Neural cell (in vitro differentiated cells): ENCODE measurements at regions not wholly inside any gene's neighbourhood (a gene's known extent, or its start where the extent isn't known, plus 50 kb on each side); places are given as distances from the start of the nearest gene placed in this dataset.

Source experiments
- H2AFZ ChIP-seq: fragments of 200-600, 300-800 bp; sonication (generic), shearing (Covaris generic); 2 replicates; pipeline ENCODE4 v1.6.0; 2014; ENCODE audit warnings: low read depth, mild to moderate bottlenecking, antibody characterized with exemption, low read length, moderate library complexity
- H3F3A ChIP-seq: fragments of 200-600 bp; shearing (Covaris generic); 2 replicates; pipeline ENCODE4 v1.6.1; 2016; ENCODE audit warnings: mild to moderate bottlenecking, moderate library complexity, mixed read lengths, antibody characterized with exemption, low read length; ENCODE audit not compliant: insufficient read depth, poor library complexity, severe bottlenecking
- H3K27ac ChIP-seq: fragments of 200-600, 300-800 bp; sonication (generic), shearing (Covaris generic); 2 replicates; pipeline ENCODE4 v1.5.1; 2014; ENCODE audit warnings: mild to moderate bottlenecking, low read length, moderate library complexity
- H3K27me3 ChIP-seq: fragments of 300-800, 200-600 bp; sonication (generic), shearing (Covaris generic); 2 replicates; pipeline ENCODE4 v1.6.0; 2014; ENCODE audit warnings: mild to moderate bottlenecking, low read depth, low read length, moderate library complexity; ENCODE audit not compliant: insufficient read depth
- H3K36me3 ChIP-seq: fragments of 300-800, 200-600 bp; sonication (generic), shearing (Covaris generic); 2 replicates; pipeline ENCODE4 v1.5.1; 2014; ENCODE audit warnings: mild to moderate bottlenecking, antibody characterized with exemption, low read length, moderate library complexity; ENCODE audit not compliant: insufficient read depth
- H3K4me2 ChIP-seq: fragments of 300-800, 200-600 bp; sonication (generic), shearing (Covaris generic); 2 replicates; pipeline ENCODE4 v1.6.0; 2014; ENCODE audit warnings: mild to moderate bottlenecking, low read length
- H3K4me3 ChIP-seq: fragments of 300-800, 200-600 bp; sonication (generic), shearing (Covaris generic); 2 replicates; pipeline ENCODE4 v1.5.1; 2014; ENCODE audit warnings: mild to moderate bottlenecking, low read length, moderate library complexity
- H3K79me2 ChIP-seq: fragments of 200-600 bp; shearing (Covaris generic); replicated peaks from 2 replicates; pipeline ENCODE4 v1.6.0; 2014; ENCODE audit warnings: mild to moderate bottlenecking, low read length, moderate library complexity; ENCODE audit not compliant: insufficient read depth
- H3K9ac ChIP-seq: fragments of 300-800, 200-600 bp; sonication (generic), shearing (Covaris generic); 2 replicates; pipeline ENCODE4 v1.6.1; 2016; ENCODE audit warnings: mild to moderate bottlenecking, low read length, mixed read lengths
- H3K9me2 ChIP-seq: fragments of 200-600 bp; shearing (Covaris generic); 2 replicates; pipeline ENCODE4 v1.6.1; 2016; ENCODE audit warnings: mild to moderate bottlenecking, low read length, mixed read lengths; ENCODE audit not compliant: insufficient read depth
- H3K9me3 ChIP-seq: fragments of 200-600, 300-800 bp; sonication (generic), shearing (Covaris generic); 2 replicates; pipeline ENCODE4 v1.6.1; 2016; ENCODE audit warnings: mild to moderate bottlenecking, mixed run types, low read length, moderate library complexity, mixed read lengths
- H4K20me1 ChIP-seq: fragments of 200-600 bp; shearing (Covaris generic); 2 replicates; pipeline ENCODE4 v1.6.1; 2016; ENCODE audit warnings: mild to moderate bottlenecking, mixed run types; ENCODE audit not compliant: insufficient read depth
- EP300 ChIP-seq: fragments of 450-650 bp; conservative IDR thresholded peaks from 2 replicates; pipeline ENCODE4 v1.6.1; 2014; ENCODE audit warnings: antibody characterized with exemption, mild to moderate bottlenecking, moderate library complexity; ENCODE audit not compliant: poor library complexity, severe bottlenecking
- EZH2 ChIP-seq: fragments of 200-600, 300-800 bp; shearing (Covaris generic), sonication (generic); IDR thresholded peaks from 2 replicates; pipeline ENCODE4 v1.6.1; 2014; ENCODE audit warnings: antibody characterized with exemption, low read length, borderline replicate concordance, mild to moderate bottlenecking; ENCODE audit not compliant: insufficient read depth, poor library complexity, severe bottlenecking
- MXI1 ChIP-seq: fragments of 450-650 bp; conservative IDR thresholded peaks from 2 replicates; pipeline ENCODE4 v1.6.1; 2014; ENCODE audit warnings: antibody characterized with exemption, mild to moderate bottlenecking; ENCODE audit not compliant: poor library complexity, severe bottlenecking
- POLR2AphosphoS5 ChIP-seq: IDR thresholded peaks from 2 replicates; pipeline ENCODE4 v1.6.1; 2012
- RAD21 ChIP-seq: fragments of 450-650 bp; conservative IDR thresholded peaks from 2 replicates; pipeline ENCODE4 v1.6.1; 2014; ENCODE audit warnings: antibody characterized with exemption, mild to moderate bottlenecking, moderate library complexity
- SMC3 ChIP-seq: fragments of 450-650 bp; conservative IDR thresholded peaks from 2 replicates; pipeline ENCODE4 v1.6.1; 2014; ENCODE audit warnings: antibody characterized with exemption, mild to moderate bottlenecking, moderate library complexity; ENCODE audit not compliant: poor library complexity
- TAF1 ChIP-seq: IDR thresholded peaks from 2 replicates; pipeline ENCODE4 v1.6.1; 2012; ENCODE audit warnings: low read depth
- TF ChIP-seq, protein P1 (sequence below): fragments of 450-650 bp; IDR thresholded peaks from 2 replicates; pipeline ENCODE4 v1.5.1; 2014; ENCODE audit warnings: antibody characterized with exemption, mild to moderate bottlenecking, moderate library complexity; ENCODE audit not compliant: poor library complexity, severe bottlenecking
- TF ChIP-seq, protein P2 (sequence below): IDR thresholded peaks from 2 replicates; pipeline ENCODE4 v1.6.1; 2012; ENCODE audit warnings: borderline replicate concordance

DNA sequence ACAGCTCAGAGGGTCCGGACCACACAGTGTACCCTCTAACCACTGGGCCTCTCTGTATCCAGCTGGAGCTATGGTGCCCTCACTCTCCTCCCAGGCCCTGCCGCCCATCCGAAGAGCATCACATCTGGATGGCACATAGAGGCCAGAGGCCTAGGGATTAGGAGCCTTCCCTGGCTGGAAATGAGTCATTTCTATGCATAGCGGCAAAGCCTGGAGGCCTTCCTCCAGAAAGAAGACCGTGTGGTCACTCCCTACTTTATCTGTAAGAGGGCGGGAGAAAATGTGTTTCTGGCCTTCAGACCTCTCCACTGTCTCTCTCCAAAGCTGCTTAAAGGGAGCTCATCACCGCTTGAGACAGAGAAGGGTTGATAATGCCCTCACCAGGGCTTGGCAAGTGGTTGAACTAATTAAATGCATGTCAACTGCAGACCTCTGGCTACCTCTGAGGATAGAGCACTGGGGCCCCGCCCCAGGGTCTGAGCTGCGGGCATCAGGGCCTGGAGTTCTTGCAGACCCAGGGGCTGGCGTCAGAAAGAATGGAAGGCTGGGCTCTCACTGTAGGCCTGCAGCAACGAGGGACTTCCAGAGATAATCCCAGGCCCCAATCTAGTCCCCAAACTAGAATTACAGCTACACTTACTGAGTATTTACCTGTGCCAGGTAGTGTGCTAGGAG lies 122.2 kb downstream of the IRX5 start:
- H3K79me2 ChIP-seq, result no peaks in the 10 kb centered on the region
- H3K9me3 ChIP-seq, result no peaks in the 10 kb centered on the region
- no peak overlapping the region for H3K4me3 ChIP-seq
- no peak overlapping the region for H3K9ac ChIP-seq
- no peaks in the 10 kb centered on the region for H3K36me3 ChIP-seq
- H3K9me2 ChIP-seq, result no peaks in the 10 kb centered on the region
- H3K4me2 ChIP-seq, result no peak overlapping the region
- TF ChIP-seq, protein P1, sequence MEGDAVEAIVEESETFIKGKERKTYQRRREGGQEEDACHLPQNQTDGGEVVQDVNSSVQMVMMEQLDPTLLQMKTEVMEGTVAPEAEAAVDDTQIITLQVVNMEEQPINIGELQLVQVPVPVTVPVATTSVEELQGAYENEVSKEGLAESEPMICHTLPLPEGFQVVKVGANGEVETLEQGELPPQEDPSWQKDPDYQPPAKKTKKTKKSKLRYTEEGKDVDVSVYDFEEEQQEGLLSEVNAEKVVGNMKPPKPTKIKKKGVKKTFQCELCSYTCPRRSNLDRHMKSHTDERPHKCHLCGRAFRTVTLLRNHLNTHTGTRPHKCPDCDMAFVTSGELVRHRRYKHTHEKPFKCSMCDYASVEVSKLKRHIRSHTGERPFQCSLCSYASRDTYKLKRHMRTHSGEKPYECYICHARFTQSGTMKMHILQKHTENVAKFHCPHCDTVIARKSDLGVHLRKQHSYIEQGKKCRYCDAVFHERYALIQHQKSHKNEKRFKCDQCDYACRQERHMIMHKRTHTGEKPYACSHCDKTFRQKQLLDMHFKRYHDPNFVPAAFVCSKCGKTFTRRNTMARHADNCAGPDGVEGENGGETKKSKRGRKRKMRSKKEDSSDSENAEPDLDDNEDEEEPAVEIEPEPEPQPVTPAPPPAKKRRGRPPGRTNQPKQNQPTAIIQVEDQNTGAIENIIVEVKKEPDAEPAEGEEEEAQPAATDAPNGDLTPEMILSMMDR, result no peak
- TF ChIP-seq EP300 (no peak), SMC3 (no peak), RAD21 (no peak), MXI1 (no peak), TAF1 (no peak)
- TF ChIP-seq, protein P2, sequence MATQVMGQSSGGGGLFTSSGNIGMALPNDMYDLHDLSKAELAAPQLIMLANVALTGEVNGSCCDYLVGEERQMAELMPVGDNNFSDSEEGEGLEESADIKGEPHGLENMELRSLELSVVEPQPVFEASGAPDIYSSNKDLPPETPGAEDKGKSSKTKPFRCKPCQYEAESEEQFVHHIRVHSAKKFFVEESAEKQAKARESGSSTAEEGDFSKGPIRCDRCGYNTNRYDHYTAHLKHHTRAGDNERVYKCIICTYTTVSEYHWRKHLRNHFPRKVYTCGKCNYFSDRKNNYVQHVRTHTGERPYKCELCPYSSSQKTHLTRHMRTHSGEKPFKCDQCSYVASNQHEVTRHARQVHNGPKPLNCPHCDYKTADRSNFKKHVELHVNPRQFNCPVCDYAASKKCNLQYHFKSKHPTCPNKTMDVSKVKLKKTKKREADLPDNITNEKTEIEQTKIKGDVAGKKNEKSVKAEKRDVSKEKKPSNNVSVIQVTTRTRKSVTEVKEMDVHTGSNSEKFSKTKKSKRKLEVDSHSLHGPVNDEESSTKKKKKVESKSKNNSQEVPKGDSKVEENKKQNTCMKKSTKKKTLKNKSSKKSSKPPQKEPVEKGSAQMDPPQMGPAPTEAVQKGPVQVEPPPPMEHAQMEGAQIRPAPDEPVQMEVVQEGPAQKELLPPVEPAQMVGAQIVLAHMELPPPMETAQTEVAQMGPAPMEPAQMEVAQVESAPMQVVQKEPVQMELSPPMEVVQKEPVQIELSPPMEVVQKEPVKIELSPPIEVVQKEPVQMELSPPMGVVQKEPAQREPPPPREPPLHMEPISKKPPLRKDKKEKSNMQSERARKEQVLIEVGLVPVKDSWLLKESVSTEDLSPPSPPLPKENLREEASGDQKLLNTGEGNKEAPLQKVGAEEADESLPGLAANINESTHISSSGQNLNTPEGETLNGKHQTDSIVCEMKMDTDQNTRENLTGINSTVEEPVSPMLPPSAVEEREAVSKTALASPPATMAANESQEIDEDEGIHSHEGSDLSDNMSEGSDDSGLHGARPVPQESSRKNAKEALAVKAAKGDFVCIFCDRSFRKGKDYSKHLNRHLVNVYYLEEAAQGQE, result no peak
- no peak overlapping the region for H2AFZ ChIP-seq
- H3F3A ChIP-seq, result no peaks in the 10 kb centered on the region
- no peaks in the 10 kb centered on the region for H4K20me1 ChIP-seq
- H3K27ac ChIP-seq, result no peak overlapping the region
- peaks cover 22% of the 10 kb centered on the region for H3K27me3 ChIP-seq

DNA sequence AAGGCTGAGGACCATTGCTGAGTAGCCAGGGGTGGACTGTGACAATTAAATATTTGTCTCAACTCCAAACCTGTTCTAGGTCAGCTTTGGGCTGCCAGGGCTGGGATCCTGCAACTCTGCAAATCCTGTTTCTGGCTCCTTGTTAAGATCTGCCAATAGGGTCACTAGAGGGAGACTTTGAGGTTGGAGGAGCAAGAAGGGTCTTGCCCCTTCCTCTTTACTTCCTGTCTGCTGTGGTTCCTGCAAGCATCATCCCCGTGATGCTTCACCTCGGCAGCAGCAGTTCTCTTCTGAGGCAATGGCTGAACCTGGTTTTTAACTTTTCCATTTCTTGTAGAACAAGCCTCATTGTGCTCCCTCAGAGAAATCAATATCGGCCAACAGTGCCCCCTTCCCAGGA lies 124.6 kb downstream of the IRX5 start:
- H3K9me2 ChIP-seq, result no peaks in the 10 kb centered on the region
- no peaks in the 10 kb centered on the region for H3F3A ChIP-seq
- no peak overlapping the region for H3K9ac ChIP-seq
- H3K4me2 ChIP-seq, result no peak overlapping the region
- H3K4me3 ChIP-seq, result no peak overlapping the region
- H4K20me1 ChIP-seq, result no peaks in the 10 kb centered on the region
- H3K36me3 ChIP-seq, result no peaks in the 10 kb centered on the region
- no peak for TF ChIP-seq POLR2AphosphoS5
- no peak for TF ChIP-seq EZH2
- TF ChIP-seq, protein P2, result no peak
- TF ChIP-seq MXI1, result no peak
- TF ChIP-seq TAF1, result no peak
- TF ChIP-seq SMC3, result no peak
- TF ChIP-seq RAD21, result no peak
- no peak for TF ChIP-seq EP300
- TF ChIP-seq, protein P1, result no peak
- no peaks in the 10 kb centered on the region for H3K9me3 ChIP-seq
- H3K79me2 ChIP-seq, result no peaks in the 10 kb centered on the region
- H3K27me3 ChIP-seq, result peaks cover 32% of the 10 kb centered on the region
- no peak overlapping the region for H3K27ac ChIP-seq
- no peak overlapping the region for H2AFZ ChIP-seq
